IMR-90 (cell line): ENCODE measurements at regions not wholly inside any gene's neighbourhood (a gene's known extent, or its start where the extent isn't known, plus 50 kb on each side); places are given as distances from the start of the nearest gene placed in this dataset.

Source experiments
- ATAC-seq: fragments of 200-7000 bp; cut with Tn5 transposase; 2 replicates; pipeline ENCODE4 v1.9.1; 2020; ENCODE audit warnings: low read depth, mild to moderate bottlenecking, moderate library complexity
- BruUV-seq: library from RNA; stranded (reverse); fragments of 400-500 nt; replicated peaks from 2 replicates; lab custom pipeline; 2021; lab: Mats Ljungman, UMichigan
- CTCF ChIA-PET: fragments of 300-600 bp; formaldehyde crosslinking; extraction: SDS; loops from one replicate; lab custom pipeline; 2021; ENCODE audit warnings: antibody characterized with exemption; lab: Yijun Ruan, JAX
- POLR2A ChIA-PET: fragments of 300-600 bp; sonication (Branson Sonifier 250); formaldehyde crosslinking; loops from one replicate; lab custom pipeline; 2022; ENCODE audit warnings: antibody characterized with exemption; ENCODE audit not compliant: unreplicated experiment; lab: Charles Lee
- DNase-seq: peaks from one replicate; pipeline ENCODE4 v3.0.0; 2013
- H2AFZ ChIP-seq: replicated peaks from 2 replicates; pipeline ENCODE3; 2013; ENCODE audit warnings: low read length, mild to moderate bottlenecking; ENCODE audit not compliant: poor library complexity
- H2AK5ac ChIP-seq: 2 replicates; pipeline ENCODE4 v1.6.1; 2013; ENCODE audit warnings: low read depth, low read length, inconsistent platforms
- H2AK9ac ChIP-seq: replicated peaks from 2 replicates; pipeline ENCODE3; 2013; ENCODE audit warnings: mild to moderate bottlenecking, low read depth, low read length, moderate library complexity; ENCODE audit not compliant: poor library complexity
- H2BK120ac ChIP-seq: 2 replicates; pipeline ENCODE4 v1.6.1; 2013; ENCODE audit warnings: low read depth, low read length, inconsistent platforms
- H2BK15ac ChIP-seq: 3 replicates; pipeline ENCODE4 v1.6.1; 2013; ENCODE audit warnings: low read depth, low read length, inconsistent platforms
- H2BK20ac ChIP-seq: 2 replicates; pipeline ENCODE4 v1.6.1; 2013; ENCODE audit warnings: low read depth, mild to moderate bottlenecking, inconsistent platforms, low read length, moderate library complexity
- H2BK5ac ChIP-seq: 2 replicates; pipeline ENCODE4 v1.6.1; 2013; ENCODE audit warnings: mild to moderate bottlenecking, low read depth, low read length, inconsistent platforms; ENCODE audit not compliant: poor library complexity, severe bottlenecking
- H3K14ac ChIP-seq: replicated peaks from 2 replicates; pipeline ENCODE4 v1.6.1; 2013; ENCODE audit warnings: low read depth, low read length, inconsistent platforms
- H3K18ac ChIP-seq: 2 replicates; pipeline ENCODE4 v1.6.1; 2013; ENCODE audit warnings: low read depth, low read length, control low read depth
- H3K23ac ChIP-seq: 2 replicates; pipeline ENCODE4 v1.6.1; 2013; ENCODE audit warnings: low read depth, low read length, inconsistent platforms
- H3K27ac ChIP-seq: 2 replicates; pipeline ENCODE4 v1.5.1; 2013; ENCODE audit warnings: mild to moderate bottlenecking, control low read depth, low read length; ENCODE audit not compliant: insufficient read depth
- H3K27me3 ChIP-seq: 2 replicates; pipeline ENCODE4 v1.6.1; 2013; ENCODE audit warnings: low read length; ENCODE audit not compliant: control insufficient read depth, insufficient read depth
- H3K36me3 ChIP-seq: 2 replicates; pipeline ENCODE4 v1.6.1; 2013; ENCODE audit warnings: low read length, mixed read lengths; ENCODE audit not compliant: control insufficient read depth, insufficient read depth
- H3K4ac ChIP-seq: 2 replicates; pipeline ENCODE4 v1.6.1; 2013; ENCODE audit warnings: low read depth, low read length, inconsistent platforms
- H3K4me1 ChIP-seq: 2 replicates; pipeline ENCODE4 v1.6.1; 2013; ENCODE audit warnings: low read length, mixed read lengths; ENCODE audit not compliant: control insufficient read depth, insufficient read depth
- H3K4me2 ChIP-seq: 2 replicates; pipeline ENCODE4 v1.6.1; 2013; ENCODE audit warnings: low read depth, mild to moderate bottlenecking, control low read depth, low read length, moderate library complexity
- H3K4me3 ChIP-seq: 2 replicates; pipeline ENCODE4 v1.5.1; 2013; ENCODE audit warnings: low read depth, mild to moderate bottlenecking, control low read depth, low read length, moderate library complexity; ENCODE audit not compliant: insufficient read depth
- H3K56ac ChIP-seq: 2 replicates; pipeline ENCODE4 v1.6.1; 2013; ENCODE audit warnings: low read length, inconsistent platforms; ENCODE audit not compliant: insufficient read depth; ENCODE audit errors: extremely low read depth
- H3K79me1 ChIP-seq, 2 experiments: 2 replicates each; pipeline ENCODE4 v1.6.1; 2013; ENCODE audit warnings: low read length in 2 of 2, inconsistent platforms in 1 of 2, low read depth in 1 of 2
- H3K9ac ChIP-seq: 2 replicates; pipeline ENCODE4 v1.6.1; 2013; ENCODE audit warnings: low read depth, low read length, control low read depth
- H3K9me1 ChIP-seq: 2 replicates; pipeline ENCODE4 v1.6.1; 2013; ENCODE audit warnings: low read length, inconsistent platforms; ENCODE audit not compliant: insufficient read depth
- H3K9me3 ChIP-seq: 2 replicates; pipeline ENCODE4 v1.6.1; 2013; ENCODE audit warnings: low read length; ENCODE audit not compliant: control insufficient read depth, insufficient read depth
- H4K20me1 ChIP-seq: 2 replicates; pipeline ENCODE4 v1.6.1; 2013; ENCODE audit warnings: low read length, inconsistent platforms; ENCODE audit not compliant: insufficient read depth
- H4K5ac ChIP-seq: 2 replicates; pipeline ENCODE4 v1.6.1; 2013; ENCODE audit warnings: mild to moderate bottlenecking, low read depth, low read length, control low read depth
- H4K8ac ChIP-seq, 2 experiments: 2 replicates each; pipeline ENCODE4 v1.6.1; 2013; ENCODE audit warnings: low read depth in 2 of 2, low read length in 2 of 2, control low read depth in 1 of 2, inconsistent platforms in 1 of 2
- H4K91ac ChIP-seq: 2 replicates; pipeline ENCODE4 v1.6.1; 2013; ENCODE audit warnings: low read depth, low read length, inconsistent platforms; ENCODE audit not compliant: insufficient read depth
- BHLHE40 ChIP-seq: fragments of 150-350 bp; IDR thresholded peaks from 2 replicates; pipeline ENCODE4 v1.6.1; 2016; ENCODE audit warnings: mild to moderate bottlenecking, low read depth, low read length
- CEBPB ChIP-seq: IDR thresholded peaks from 2 replicates; pipeline ENCODE4 v1.6.1; 2012; ENCODE audit warnings: low read depth, low read length, improper control_type of control experiment
- CHD1 ChIP-seq: IDR thresholded peaks from 2 replicates; pipeline ENCODE4 v1.6.1; 2012; ENCODE audit warnings: low read depth, low read length, improper control_type of control experiment
- ELK1 ChIP-seq: fragments of 150-350 bp; IDR thresholded peaks from 2 replicates; pipeline ENCODE4 v1.6.1; 2016; ENCODE audit warnings: low read depth, mild to moderate bottlenecking, low read length, moderate library complexity, borderline replicate concordance
- FOS ChIP-seq: fragments of 150-350 bp; IDR thresholded peaks from 2 replicates; pipeline ENCODE4 v1.6.1; 2016; ENCODE audit warnings: low read depth, low read length
- MAFK ChIP-seq: IDR thresholded peaks from 2 replicates; pipeline ENCODE4 v1.6.1; 2012; ENCODE audit warnings: low read depth, low read length, improper control_type of control experiment
- MAZ ChIP-seq: IDR thresholded peaks from 2 replicates; pipeline ENCODE4 v1.6.1; 2012; ENCODE audit warnings: low read depth, mild to moderate bottlenecking, low read length, improper control_type of control experiment, moderate library complexity, borderline replicate concordance
- MXI1 ChIP-seq: IDR thresholded peaks from 2 replicates; pipeline ENCODE4 v1.6.1; 2012; ENCODE audit warnings: low read depth, mild to moderate bottlenecking, low read length, moderate library complexity, borderline replicate concordance
- NFE2L2 ChIP-seq: fragments of 150-350 bp; IDR thresholded peaks from 2 replicates; pipeline ENCODE4 v1.6.1; 2016; ENCODE audit warnings: low read depth, mild to moderate bottlenecking, low read length
- POLR2A ChIP-seq: IDR thresholded peaks from 2 replicates; pipeline ENCODE4 v1.6.1; 2012; ENCODE audit warnings: mild to moderate bottlenecking, low read depth, low read length
- RAD21 ChIP-seq: IDR thresholded peaks from 2 replicates; pipeline ENCODE4 v1.6.1; 2012; ENCODE audit warnings: low read length, improper control_type of control experiment
- RCOR1 ChIP-seq: IDR thresholded peaks from 2 replicates; pipeline ENCODE4 v1.6.1; 2012; ENCODE audit warnings: mild to moderate bottlenecking, low read length, improper control_type of control experiment; ENCODE audit not compliant: insufficient replicate concordance
- RFX5 ChIP-seq: IDR thresholded peaks from 2 replicates; pipeline ENCODE4 v1.8.0; 2012; ENCODE audit warnings: low read depth, mild to moderate bottlenecking, low read length, moderate library complexity
- SMC3 ChIP-seq: fragments of 150-350 bp; IDR thresholded peaks from 2 replicates; pipeline ENCODE4 v1.6.1; 2016; ENCODE audit warnings: low read depth, mild to moderate bottlenecking, antibody characterized with exemption, low read length, moderate library complexity
- WGBS, 2 experiments: methylation state at CpG; one replicate each; pipeline versions ENCODE4 v1.1.5 to v1.1.7; 2013; ENCODE audit warnings: missing lambda C conversion rate in 2 of 2; ENCODE audit not compliant: insufficient read length in 1 of 2; ENCODE audit errors: extremely low coverage in 2 of 2; 5-methylcytosine and 5-hydroxymethylcytosine counted together
- dilution Hi-C: fragments of 300-500 bp; cut with HindIII; formaldehyde crosslinking; loops from one replicate; pipeline ENCODE4 v1.14.3; 2018; ENCODE audit warnings: low sequenced_read_pairs; ENCODE audit not compliant: unreplicated experiment
- in situ Hi-C: fragments of 300-500 bp; cut with MboI; formaldehyde crosslinking; loops from 3 replicates; pipeline ENCODE4 v1.14.3; 2019; ENCODE audit warnings: low sequenced_read_pairs, inconsistent platforms, mixed read lengths
- intact Hi-C: fragments of 100-400 bp; cut with micrococcal nuclease; formaldehyde crosslinking; loops from 2 replicates; pipeline ENCODE4 v1.10.0; 2022
- TF ChIP-seq, protein P1 (sequence below): fragments of 150-350 bp; IDR thresholded peaks from 2 replicates; pipeline ENCODE4 v1.6.1; 2017; ENCODE audit warnings: mild to moderate bottlenecking, antibody characterized with exemption, low read length, low read depth
- TF ChIP-seq, protein P2 (sequence below): conservative IDR thresholded peaks from 2 replicates; pipeline ENCODE4 v1.5.1; 2012; ENCODE audit warnings: mild to moderate bottlenecking, low read depth, low read length, improper control_type of control experiment

DNA sequence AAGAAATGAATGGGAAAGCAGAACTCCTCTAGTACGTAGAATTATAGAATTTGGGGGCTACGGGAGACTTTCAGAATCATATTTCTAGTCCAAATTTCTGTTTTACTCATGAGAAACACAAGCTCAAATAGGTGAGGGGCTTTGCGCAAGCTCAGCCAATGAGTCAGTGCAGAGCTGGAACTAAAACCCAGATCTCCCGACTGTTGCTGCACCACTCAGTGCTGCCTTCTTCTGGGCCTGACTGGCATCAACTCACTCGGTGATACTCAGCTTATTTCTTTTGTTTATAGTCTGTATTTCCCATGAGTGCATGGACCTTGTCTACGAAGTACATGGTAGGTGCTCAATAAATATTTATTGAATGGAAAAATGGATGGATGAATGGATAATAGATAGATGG is 280.2 kb downstream of the CDK5RAP2 start:
- Histone ChIP-seq H2BK20ac (no peak overlapping the region), H3K18ac (no peak overlapping the region), H4K8ac (no peak overlapping the region), H3K9ac (no peak overlapping the region), H4K5ac (no peak overlapping the region), H3K27me3 (no peaks in the 10 kb centered on the region), H2BK15ac (no peak overlapping the region), H2BK120ac (no peak overlapping the region), H3K9me3 (no peaks in the 10 kb centered on the region), H3K56ac (no peak overlapping the region), H3K4me1 (no peaks in the 10 kb centered on the region), H3K36me3 (no peaks in the 10 kb centered on the region), H2AK5ac (no peak overlapping the region), H3K4me3 (no peak overlapping the region), H3K14ac (no peak overlapping the region), H4K91ac (no peak overlapping the region), H3K23ac (no peak overlapping the region), H3K27ac (no peak overlapping the region), H3K79me1 (no peaks in the 10 kb centered on the region), H3K4me2 (no peak overlapping the region), H4K20me1 (no peaks in the 10 kb centered on the region), H3K4ac (no peak overlapping the region), H2AFZ (no peak overlapping the region), H2BK5ac (no peak overlapping the region), H2AK9ac (no peak overlapping the region), H3K9me1 (no peaks in the 10 kb centered on the region)
- ChIA-PET CTCF (interaction anchor here (0.5 kb wide), 1 partner anchor 71 kb away, joined by 3 read pairs; no protein-coding TSS in a partner anchor), POLR2A (no interaction called here)
- 93% methylated on average over 2 of the region's 6 CpGs; no CpG with 5 or more reads in 1 of the 2 experiments for WGBS, 2 experiments
- no peak for ATAC-seq
- DNase-seq, result no peak
- intact Hi-C loops (no loop called here), in situ Hi-C loops (no loop called here), dilution Hi-C loops (no loop called here)
- BruUV-seq, result no TSS peak
- TF ChIP-seq POLR2A, result no peak
- no peak for TF ChIP-seq RAD21
- TF ChIP-seq MXI1, result no peak
- no peak for TF ChIP-seq RFX5
- no peak for TF ChIP-seq BHLHE40
- no peak for TF ChIP-seq MAZ
- TF ChIP-seq, protein P1, sequence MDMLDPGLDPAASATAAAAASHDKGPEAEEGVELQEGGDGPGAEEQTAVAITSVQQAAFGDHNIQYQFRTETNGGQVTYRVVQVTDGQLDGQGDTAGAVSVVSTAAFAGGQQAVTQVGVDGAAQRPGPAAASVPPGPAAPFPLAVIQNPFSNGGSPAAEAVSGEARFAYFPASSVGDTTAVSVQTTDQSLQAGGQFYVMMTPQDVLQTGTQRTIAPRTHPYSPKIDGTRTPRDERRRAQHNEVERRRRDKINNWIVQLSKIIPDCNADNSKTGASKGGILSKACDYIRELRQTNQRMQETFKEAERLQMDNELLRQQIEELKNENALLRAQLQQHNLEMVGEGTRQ, result no peak
- no peak for TF ChIP-seq CHD1
- TF ChIP-seq, protein P2, sequence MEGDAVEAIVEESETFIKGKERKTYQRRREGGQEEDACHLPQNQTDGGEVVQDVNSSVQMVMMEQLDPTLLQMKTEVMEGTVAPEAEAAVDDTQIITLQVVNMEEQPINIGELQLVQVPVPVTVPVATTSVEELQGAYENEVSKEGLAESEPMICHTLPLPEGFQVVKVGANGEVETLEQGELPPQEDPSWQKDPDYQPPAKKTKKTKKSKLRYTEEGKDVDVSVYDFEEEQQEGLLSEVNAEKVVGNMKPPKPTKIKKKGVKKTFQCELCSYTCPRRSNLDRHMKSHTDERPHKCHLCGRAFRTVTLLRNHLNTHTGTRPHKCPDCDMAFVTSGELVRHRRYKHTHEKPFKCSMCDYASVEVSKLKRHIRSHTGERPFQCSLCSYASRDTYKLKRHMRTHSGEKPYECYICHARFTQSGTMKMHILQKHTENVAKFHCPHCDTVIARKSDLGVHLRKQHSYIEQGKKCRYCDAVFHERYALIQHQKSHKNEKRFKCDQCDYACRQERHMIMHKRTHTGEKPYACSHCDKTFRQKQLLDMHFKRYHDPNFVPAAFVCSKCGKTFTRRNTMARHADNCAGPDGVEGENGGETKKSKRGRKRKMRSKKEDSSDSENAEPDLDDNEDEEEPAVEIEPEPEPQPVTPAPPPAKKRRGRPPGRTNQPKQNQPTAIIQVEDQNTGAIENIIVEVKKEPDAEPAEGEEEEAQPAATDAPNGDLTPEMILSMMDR, result no peak
- no peak for TF ChIP-seq RCOR1
- no peak for TF ChIP-seq NFE2L2
- no peak for TF ChIP-seq FOS
- TF ChIP-seq MAFK, result no peak
- no peak for TF ChIP-seq CEBPB
- TF ChIP-seq SMC3, result no peak
- TF ChIP-seq ELK1, result no peak
